Hematopoietic multipotent progenitor cell treated with erythropoietin and hydrocortisone succinate and interleukin-3 and kit ligand, for 15 days (in vitro differentiated cells): ENCODE measurements at regions not wholly inside any gene's neighbourhood (a gene's known extent, or its start where the extent isn't known, plus 50 kb on each side); places are given as distances from the start of the nearest gene placed in this dataset.

Experiments used
- DNase-seq: peaks from one replicate; pipeline ENCODE4 v3.0.0-alpha.2; 2015; ENCODE audit warnings: low spot score

- no peak for DNase-seq
Observed at GRCh38 chr16:6200861-6201260, 1103.3 kb upstream of the EEF2KMT start.

DNA sequence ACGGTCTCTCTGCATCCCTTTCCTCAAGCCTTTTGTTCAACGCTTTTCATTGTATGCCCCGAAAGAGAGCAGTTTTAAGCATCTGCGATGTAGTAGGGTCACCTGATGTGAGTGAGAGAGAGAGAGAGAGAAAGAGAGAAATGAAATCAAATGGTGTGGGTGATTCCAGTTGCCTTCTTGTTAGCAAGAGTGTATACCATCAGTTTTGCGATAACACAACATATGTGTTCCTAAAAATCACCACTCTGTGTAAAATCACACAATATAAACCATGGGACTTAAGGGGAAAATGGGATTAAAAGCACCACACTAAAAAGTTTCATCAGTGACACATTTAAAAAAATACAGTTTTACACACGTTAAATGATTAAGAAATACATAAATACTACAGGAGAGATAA is 1102.7 kb upstream of the EEF2KMT start:
- no peak for DNase-seq

DNA sequence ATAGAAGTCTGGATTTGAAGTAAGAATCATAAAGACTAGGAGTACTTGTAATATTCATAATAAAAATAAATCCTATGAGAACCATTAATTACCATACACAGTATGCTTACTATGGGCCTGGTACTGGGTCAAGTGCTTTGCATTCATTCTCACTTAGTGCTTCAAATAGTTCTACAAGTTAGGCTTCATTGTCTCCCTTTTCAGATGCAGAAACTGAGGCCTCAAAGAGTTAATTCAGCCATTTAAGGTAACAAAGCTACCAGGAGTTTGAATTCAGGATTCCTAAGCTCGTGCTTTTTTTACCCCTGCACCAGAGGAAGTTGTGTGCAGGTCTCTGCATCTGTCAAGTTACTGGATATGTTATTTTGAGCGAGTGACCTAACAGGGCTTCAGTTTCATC is 1098.4 kb upstream of the EEF2KMT start:
- DNase-seq: no peak

DNA sequence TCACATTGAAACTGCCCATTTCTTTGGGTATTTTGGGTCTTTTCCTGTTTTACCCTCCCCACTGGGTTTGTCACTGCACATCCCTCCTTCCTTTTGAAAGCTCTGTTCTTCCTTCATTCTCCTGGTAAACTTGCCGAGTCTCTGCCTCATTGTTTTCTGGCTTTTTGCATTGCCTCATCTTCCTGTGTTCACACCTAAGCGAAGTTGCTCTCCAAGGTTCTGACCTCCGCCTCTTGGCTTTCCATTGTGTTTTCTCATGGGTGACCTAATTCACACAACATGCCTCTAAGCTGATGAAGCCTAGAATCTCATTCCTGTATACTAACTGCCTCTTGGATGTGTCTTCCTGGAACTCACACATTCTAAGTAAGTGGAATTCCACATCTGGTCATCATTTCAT is 1096.1 kb upstream of the EEF2KMT start:
- no peak for DNase-seq

GRCh38 chr16:6192984-6193383 is 1095.4 kb upstream of the EEF2KMT start:
- DNase-seq: no peak

- DNase-seq: no peak
Observed at GRCh38 chr16:6192532-6192931, 1094.9 kb upstream of the EEF2KMT start.

- DNase-seq: no peak
Observed at GRCh38 chr16:6190776-6191175, 1093.2 kb upstream of the EEF2KMT start.

- DNase-seq: no peak
Observed at GRCh38 chr16:6189216-6189615, 1091.6 kb upstream of the EEF2KMT start.

GRCh38 chr16:6177616-6178180 is 1080.1 kb upstream of the EEF2KMT start:
- no peak for DNase-seq

GRCh38 chr16:6170022-6170421 is 1072.4 kb upstream of the EEF2KMT start:
- DNase-seq: no peak

GRCh38 chr16:6165330-6165979 is 1067.9 kb upstream of the EEF2KMT start:
- no peak for DNase-seq

GRCh38 chr16:6160871-6161270 is 1063.3 kb upstream of the EEF2KMT start:
- no peak for DNase-seq

DNA sequence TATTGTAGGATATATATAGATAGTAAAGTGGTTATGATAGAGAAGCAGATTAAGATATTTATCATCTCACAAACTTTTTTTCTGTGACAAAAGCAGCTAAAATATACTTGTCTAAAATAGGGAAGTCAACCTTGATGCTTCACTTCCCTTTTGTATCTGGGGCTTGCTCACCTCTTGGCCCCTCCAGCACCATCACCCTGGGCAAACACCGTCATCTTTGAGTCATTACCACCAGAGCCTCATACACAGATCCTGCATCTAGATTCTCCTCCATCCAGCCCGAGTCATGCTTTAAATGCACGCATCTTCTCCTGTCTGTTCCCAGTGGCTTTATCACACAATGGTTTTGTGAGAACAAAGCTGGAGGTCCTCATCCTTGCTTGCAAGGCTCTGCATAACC is 1062.7 kb upstream of the EEF2KMT start:
- no peak for DNase-seq

- DNase-seq: no peak
Observed at GRCh38 chr16:6157806-6158205, 1060.2 kb upstream of the EEF2KMT start.

DNA sequence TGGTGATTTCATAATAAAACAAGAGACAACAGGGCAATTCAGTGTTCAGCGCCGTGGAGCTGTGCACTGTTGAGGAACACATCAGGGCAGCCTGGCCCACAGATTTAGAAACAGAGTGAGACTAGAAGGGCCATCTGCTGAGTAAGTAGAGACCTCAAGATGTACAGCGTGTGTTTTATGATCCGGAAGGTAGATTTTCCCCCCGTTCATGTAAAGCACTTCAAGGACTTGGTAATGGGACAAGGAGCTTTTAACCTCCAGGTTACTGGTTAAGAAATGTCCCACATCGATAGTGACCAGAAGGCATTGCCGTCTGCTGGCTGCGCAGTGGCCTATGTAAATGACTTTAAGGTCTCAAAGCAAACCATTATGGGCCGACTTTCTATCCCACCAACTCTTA is 1057.7 kb upstream of the EEF2KMT start:
- no peak for DNase-seq

- DNase-seq: no peak
Observed at GRCh38 chr16:6153901-6154300, 1056.3 kb upstream of the EEF2KMT start.

GRCh38 chr16:6149031-6149430 is 1051.4 kb upstream of the EEF2KMT start:
- DNase-seq: no peak

GRCh38 chr16:6148361-6148760 is 1050.8 kb upstream of the EEF2KMT start:
- no peak for DNase-seq

DNA sequence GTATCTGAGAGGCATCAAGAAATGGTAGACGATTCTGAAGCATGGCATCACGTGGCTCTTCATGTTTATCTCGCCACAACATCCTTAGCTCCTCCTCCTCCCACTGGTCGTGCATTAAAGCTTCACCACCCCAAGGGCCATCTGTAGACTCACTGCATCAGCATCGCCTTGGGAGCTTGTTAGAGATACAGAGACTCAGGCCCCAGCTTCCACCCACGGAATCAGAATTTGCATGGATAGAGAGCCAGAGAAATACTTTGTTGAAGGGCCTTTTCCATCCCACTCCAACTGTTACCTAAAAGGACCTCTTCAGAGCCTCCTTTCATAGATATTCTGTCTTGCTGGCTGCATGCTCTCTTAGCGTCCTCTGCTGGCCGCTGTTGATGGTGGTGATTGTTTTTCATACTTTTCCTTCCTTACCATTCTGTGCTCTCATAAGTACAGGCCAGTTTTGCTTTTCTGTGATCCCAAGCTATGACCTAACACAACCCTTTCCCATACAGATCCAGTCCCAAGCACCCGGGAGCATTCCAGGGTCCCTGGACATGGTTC is 1049.4 kb upstream of the EEF2KMT start:
- no peak for DNase-seq

- DNase-seq: no peak
Observed at GRCh38 chr16:6146356-6146755, 1048.8 kb upstream of the EEF2KMT start.

GRCh38 chr16:6144463-6144862 is 1046.9 kb upstream of the EEF2KMT start:
- DNase-seq: no peak

DNA sequence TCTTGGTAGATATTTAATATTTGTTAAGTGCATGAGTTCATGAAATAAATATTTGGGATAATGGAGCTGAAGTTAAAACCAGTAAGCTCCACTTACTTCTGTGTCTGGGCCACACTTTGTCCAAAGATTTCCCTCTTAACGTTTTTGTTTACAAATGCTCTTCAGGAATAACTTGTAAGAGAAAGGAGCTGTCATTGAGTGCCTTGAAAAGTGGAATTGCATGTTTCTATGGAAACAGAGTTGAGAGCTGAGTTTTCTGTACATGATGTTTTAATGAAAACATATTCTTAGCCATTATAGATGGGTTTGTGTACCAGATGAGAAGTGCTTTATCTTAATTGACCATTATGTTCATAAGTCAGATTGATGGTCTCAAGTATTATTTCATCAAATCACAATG is 1045.4 kb upstream of the EEF2KMT start:
- no peak for DNase-seq

DNA sequence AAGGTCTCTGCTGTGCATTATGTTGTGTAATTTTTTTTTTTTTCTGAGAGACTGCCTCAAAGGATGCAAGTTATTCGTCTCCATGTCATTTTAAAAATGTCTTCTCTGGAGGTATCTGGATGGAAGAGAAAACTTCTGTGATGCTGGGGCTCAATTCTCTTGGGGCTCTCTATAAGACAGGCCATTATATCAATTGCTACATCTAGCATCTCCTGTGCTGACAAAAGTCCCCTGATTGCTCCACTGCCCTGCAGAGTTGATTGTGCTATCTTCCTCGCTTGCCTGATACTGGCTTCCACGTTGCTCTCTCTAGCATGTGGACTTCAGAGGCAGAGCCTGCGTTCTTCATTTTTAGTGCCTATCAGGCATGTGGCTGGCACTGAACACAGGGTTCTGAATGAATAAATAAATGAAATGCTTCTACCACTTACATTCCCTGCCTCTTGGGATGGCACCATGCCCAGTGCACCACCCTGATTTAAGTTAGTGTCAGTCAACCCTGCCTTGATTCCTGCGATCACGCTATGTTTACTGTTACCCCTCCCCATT is 1035.5 kb upstream of the EEF2KMT start:
- no peak for DNase-seq

GRCh38 chr16:6132121-6132520 is 1034.5 kb upstream of the EEF2KMT start:
- no peak for DNase-seq
